ENCODE measurements at regions not wholly inside any gene's neighbourhood (a gene's known extent, or its start where the extent isn't known, plus 50 kb on each side); places are given as distances from the start of the nearest gene placed in this dataset.

GRCh38 chr9:79512251-79512650 lies 59.5 kb upstream of the TLE4 start:
- Histone ChIP-seq H3K4me3 (ENCODE audit: low read length) (no peak overlapping the region), H3K4me1 (ENCODE audit: control insufficient read depth, insufficient read depth, low read length) (no peaks in the 10 kb centered on the region), H3K36me3 (ENCODE audit: control insufficient read depth, insufficient read depth, low read length, severe bottlenecking) (no peaks in the 10 kb centered on the region), H3K27me3 (replicated peaks; ENCODE audit: control insufficient read depth, insufficient read depth, low read length) (no peaks in the 10 kb centered on the region), H3K9me3 (ENCODE audit: control insufficient read depth, low read length) (no peaks in the 10 kb centered on the region), H3K9ac (ENCODE audit: low read length) (no peak overlapping the region)
- no peak for DNase-seq (ENCODE audit: low read depth)

Measured in adipocyte (in vitro differentiated cells).